SK-N-SH treated with all-trans-retinoic acid at 6 μM for 48 hours (cell line): ENCODE measurements at regions not wholly inside any gene's neighbourhood (a gene's known extent, or its start where the extent isn't known, plus 50 kb on each side); places are given as distances from the start of the nearest gene placed in this dataset.

Experiments used
- ARNTL ChIP-seq: fragments of 450-650 bp; formaldehyde crosslinking; IDR thresholded peaks from 2 replicates; pipeline ENCODE4 v1.5.0; 2020; ENCODE audit warnings: low read depth, mild to moderate bottlenecking, moderate library complexity, borderline replicate concordance
- ESRRG ChIP-seq: fragments of 250-450 bp; sonication (Bioruptor Pico); IDR thresholded peaks from 2 replicates; pipeline ENCODE4 v1.6.1; 2021; ENCODE audit warnings: mild to moderate bottlenecking
- GLIS3 ChIP-seq: fragments of 250-450 bp; sonication (Bioruptor Pico); IDR thresholded peaks from 2 replicates; pipeline ENCODE4 v1.5.0; 2020; ENCODE audit warnings: mild to moderate bottlenecking, moderate library complexity
- PPARA ChIP-seq: fragments of 250-450 bp; sonication (Bioruptor Pico); IDR thresholded peaks from 2 replicates; pipeline ENCODE4 v1.5.0; 2020; ENCODE audit warnings: mild to moderate bottlenecking, borderline replicate concordance
- RARB ChIP-seq: fragments of 250-450 bp; sonication (Bioruptor Pico); IDR thresholded peaks from 2 replicates; pipeline ENCODE4 v1.8.0; 2021; ENCODE audit warnings: mild to moderate bottlenecking, moderate library complexity
- SNAI2 ChIP-seq: fragments of 250-450 bp; sonication (Bioruptor Pico); IDR thresholded peaks from 2 replicates; pipeline ENCODE4 v1.5.0; 2020; ENCODE audit warnings: mild to moderate bottlenecking, moderate library complexity
- TCF4 ChIP-seq: fragments of 250-450 bp; sonication (Bioruptor Pico); IDR thresholded peaks from 2 replicates; pipeline ENCODE4 v1.8.0; 2021; ENCODE audit warnings: mild to moderate bottlenecking, moderate library complexity, borderline replicate concordance
- ZNF8 ChIP-seq: fragments of 450-650 bp; formaldehyde crosslinking; IDR thresholded peaks from 2 replicates; pipeline ENCODE4 v1.5.0; 2020; ENCODE audit warnings: mild to moderate bottlenecking, moderate library complexity
- TF ChIP-seq, protein P1 (sequence below): fragments of 250-450 bp; sonication (Bioruptor Pico); IDR thresholded peaks from 2 replicates; pipeline ENCODE4 v1.5.1; 2020; ENCODE audit warnings: low read depth, mild to moderate bottlenecking, moderate library complexity
- TF ChIP-seq, protein P2 (sequence below): fragments of 250-450 bp; sonication (Bioruptor Pico); IDR thresholded peaks from 2 replicates; pipeline ENCODE4 v1.8.0; 2020; ENCODE audit warnings: mild to moderate bottlenecking, moderate library complexity, borderline replicate concordance
- TF ChIP-seq, protein P3 (sequence below): fragments of 250-450 bp; sonication (Bioruptor Pico); IDR thresholded peaks from 2 replicates; pipeline ENCODE4 v1.8.0; 2021; ENCODE audit warnings: low read depth, mild to moderate bottlenecking, moderate library complexity, borderline replicate concordance

DNA sequence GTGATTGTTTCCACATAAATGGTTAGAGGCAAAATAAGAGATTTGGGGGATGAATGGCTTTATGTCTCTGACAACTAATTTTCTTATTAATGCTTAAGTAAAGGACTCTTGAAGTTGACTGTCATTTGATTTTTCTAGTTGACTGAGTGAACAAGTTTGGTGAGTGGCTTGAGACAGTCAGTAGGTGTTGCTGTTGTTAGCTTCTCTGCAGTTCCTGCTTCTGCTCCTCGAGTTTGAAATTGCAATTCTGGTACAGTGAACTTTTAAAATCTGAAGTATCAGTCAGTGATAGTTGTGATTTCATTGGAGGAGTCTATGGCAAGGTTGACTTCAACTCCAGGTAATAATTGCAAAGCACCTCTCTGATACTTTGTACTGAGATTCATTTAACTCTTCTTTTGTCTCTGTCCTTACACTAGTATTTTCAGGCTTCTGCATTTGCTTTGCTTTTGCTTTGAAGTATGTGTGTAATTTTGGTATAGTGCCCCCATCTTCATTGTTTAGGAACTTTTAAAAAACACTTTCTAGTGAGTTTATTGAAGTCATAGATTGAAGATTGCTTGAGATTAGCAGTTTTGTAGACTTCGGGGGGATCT lies 415.5 kb downstream of the PCNX1 start:
- no peak for TF ChIP-seq ARNTL
- TF ChIP-seq, protein P1, sequence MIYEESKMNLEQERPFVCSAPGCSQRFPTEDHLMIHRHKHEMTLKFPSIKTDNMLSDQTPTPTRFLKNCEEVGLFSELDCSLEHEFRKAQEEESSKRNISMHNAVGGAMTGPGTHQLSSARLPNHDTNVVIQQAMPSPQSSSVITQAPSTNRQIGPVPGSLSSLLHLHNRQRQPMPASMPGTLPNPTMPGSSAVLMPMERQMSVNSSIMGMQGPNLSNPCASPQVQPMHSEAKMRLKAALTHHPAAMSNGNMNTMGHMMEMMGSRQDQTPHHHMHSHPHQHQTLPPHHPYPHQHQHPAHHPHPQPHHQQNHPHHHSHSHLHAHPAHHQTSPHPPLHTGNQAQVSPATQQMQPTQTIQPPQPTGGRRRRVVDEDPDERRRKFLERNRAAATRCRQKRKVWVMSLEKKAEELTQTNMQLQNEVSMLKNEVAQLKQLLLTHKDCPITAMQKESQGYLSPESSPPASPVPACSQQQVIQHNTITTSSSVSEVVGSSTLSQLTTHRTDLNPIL: no peak
- TF ChIP-seq, protein P2, sequence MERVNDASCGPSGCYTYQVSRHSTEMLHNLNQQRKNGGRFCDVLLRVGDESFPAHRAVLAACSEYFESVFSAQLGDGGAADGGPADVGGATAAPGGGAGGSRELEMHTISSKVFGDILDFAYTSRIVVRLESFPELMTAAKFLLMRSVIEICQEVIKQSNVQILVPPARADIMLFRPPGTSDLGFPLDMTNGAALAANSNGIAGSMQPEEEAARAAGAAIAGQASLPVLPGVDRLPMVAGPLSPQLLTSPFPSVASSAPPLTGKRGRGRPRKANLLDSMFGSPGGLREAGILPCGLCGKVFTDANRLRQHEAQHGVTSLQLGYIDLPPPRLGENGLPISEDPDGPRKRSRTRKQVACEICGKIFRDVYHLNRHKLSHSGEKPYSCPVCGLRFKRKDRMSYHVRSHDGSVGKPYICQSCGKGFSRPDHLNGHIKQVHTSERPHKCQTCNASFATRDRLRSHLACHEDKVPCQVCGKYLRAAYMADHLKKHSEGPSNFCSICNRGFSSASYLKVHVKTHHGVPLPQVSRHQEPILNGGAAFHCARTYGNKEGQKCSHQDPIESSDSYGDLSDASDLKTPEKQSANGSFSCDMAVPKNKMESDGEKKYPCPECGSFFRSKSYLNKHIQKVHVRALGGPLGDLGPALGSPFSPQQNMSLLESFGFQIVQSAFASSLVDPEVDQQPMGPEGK (CRISPR knock-in tag): no peak
- no peak for TF ChIP-seq ESRRG (CRISPR knock-in tag)
- no peak for TF ChIP-seq GLIS3 (CRISPR knock-in tag)
- TF ChIP-seq, protein P3, sequence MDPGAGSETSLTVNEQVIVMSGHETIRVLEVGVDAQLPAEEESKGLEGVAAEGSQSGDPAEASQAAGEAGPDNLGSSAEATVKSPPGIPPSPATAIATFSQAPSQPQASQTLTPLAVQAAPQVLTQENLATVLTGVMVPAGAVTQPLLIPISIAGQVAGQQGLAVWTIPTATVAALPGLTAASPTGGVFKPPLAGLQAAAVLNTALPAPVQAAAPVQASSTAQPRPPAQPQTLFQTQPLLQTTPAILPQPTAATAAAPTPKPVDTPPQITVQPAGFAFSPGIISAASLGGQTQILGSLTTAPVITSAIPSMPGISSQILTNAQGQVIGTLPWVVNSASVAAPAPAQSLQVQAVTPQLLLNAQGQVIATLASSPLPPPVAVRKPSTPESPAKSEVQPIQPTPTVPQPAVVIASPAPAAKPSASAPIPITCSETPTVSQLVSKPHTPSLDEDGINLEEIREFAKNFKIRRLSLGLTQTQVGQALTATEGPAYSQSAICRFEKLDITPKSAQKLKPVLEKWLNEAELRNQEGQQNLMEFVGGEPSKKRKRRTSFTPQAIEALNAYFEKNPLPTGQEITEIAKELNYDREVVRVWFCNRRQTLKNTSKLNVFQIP (CRISPR knock-in tag): no peak
- no peak for TF ChIP-seq RARB (CRISPR knock-in tag)
- no peak for TF ChIP-seq SNAI2 (CRISPR knock-in tag)
- no peak for TF ChIP-seq TCF4 (CRISPR knock-in tag)
- TF ChIP-seq PPARA: no peak
- no peak for TF ChIP-seq ZNF8 (CRISPR knock-in tag)
